ENCODE measurements at regions not wholly inside any gene's neighbourhood (a gene's known extent, or its start where the extent isn't known, plus 50 kb on each side); places are given as distances from the start of the nearest gene placed in this dataset.
"Not testable (repeated sequence)": the region's sequence is repeated elsewhere in the genome, so short reads cannot be mapped to it uniquely, and the experiment has no call there.

DNA sequence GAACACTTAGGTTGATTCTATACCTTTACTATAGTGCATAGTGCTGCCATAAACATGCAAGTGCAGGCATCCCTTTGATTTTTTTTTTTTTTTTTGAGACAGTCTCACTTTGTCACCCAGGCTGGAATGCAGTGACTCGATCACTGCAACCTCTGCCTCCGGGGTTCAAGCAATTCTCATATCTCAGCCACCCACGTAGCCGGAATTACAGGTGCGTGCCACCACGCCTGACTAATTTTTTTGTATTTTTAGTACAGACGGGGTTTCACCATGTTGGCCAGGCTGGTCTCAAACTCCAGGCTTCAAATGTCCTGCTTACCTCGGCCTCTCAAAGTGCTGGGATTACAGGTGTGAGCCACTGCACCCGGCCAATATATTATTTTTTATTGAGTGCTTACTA lies 140.0 kb upstream of the OLIG3 start:
- H3K4me1 Mint-ChIP-seq, H3K36me3 Mint-ChIP-seq, CTCF ChIA-PET, H3K27me3 Mint-ChIP-seq, DNase-seq, H3K27ac Mint-ChIP-seq, H3K9me3 Mint-ChIP-seq, H3K4me3 Mint-ChIP-seq: not testable (repeated sequence)

DNA sequence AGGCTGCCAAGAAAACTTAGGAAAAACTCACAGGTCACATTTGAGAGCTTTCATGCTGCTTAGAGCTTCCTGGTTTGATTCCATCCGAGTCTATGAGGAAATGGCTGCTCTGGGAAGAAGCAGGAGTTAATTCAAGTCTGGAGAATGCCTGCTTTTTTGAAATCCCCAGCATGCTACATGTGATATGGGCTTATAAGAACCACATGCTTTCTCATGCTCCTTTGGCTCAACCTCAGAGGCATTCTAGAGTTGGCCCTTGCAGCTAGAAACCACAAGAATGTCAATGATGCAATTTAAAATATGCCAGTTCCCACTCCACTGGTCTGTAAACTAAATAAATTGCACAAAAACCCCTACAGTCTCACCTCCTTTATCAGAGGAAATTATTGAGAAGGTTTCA lies 142.9 kb upstream of the OLIG3 start:
- H3K27ac Mint-ChIP-seq: no peak overlapping the region
- peaks cover 3% of the 10 kb centered on the region for H3K27me3 Mint-ChIP-seq
- H3K9me3 Mint-ChIP-seq: no peaks in the 10 kb centered on the region
- peaks cover 14% of the 10 kb centered on the region for H3K4me1 Mint-ChIP-seq
- CTCF ChIA-PET: interaction anchor here (0.5 to 0.9 kb wide), 2 partner anchors 248 to 370 kb away, joined by 3 read pairs; no protein-coding TSS in a partner anchor
- DNase-seq: no peak
- H3K4me3 Mint-ChIP-seq: no peak overlapping the region
- H3K36me3 Mint-ChIP-seq: no peaks in the 10 kb centered on the region

DNA sequence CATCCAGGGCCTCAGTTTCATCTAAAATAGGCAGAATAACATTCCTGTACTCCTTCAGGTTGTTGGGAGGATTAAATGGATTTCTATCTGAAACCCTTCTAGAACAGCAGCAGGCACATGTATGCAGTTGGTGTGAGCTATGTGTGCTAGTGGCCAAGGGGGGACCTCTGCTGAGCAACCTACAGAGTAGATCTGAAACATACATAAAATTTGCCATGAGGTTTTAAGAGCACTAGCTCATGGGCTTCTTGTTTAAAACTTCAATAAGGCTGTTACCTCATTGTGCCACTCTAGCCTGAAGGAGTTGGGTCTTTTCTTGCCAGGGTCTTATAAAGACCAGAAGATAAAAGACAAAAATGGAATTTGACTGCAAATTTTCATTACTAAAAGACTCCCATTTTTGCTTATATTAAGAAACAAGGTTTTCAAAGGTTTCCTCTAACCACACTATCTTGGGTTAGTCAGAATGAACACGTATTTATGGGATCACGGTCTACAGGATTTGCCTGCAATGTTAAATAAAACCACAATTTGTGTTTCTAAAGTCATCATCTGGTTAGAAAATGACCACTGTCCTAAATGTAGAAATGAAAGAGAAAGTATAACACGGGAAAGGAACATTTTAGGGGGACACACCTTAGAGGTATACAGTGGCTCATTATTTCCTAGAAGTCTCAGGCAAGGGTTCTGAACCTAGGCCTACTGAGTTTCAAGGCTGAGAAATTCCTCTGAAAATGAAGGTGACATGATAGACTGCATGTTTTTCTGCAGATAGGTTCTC lies 144.9 kb upstream of the OLIG3 start:
- Mint-ChIP-seq H3K27me3 (peaks cover 7% of the 10 kb centered on the region), H3K27ac (no peak overlapping the region), H3K36me3 (no peaks in the 10 kb centered on the region), H3K4me1 (peaks cover 14% of the 10 kb centered on the region), H3K9me3 (no peaks in the 10 kb centered on the region), H3K4me3 (no peak overlapping the region)
- CTCF ChIA-PET: interaction anchor here (1.1 to 1.4 kb wide), 2 partner anchors 9 to 10 kb away, joined by 3 to 4 read pairs; no protein-coding TSS in a partner anchor
- no peak for DNase-seq

DNA sequence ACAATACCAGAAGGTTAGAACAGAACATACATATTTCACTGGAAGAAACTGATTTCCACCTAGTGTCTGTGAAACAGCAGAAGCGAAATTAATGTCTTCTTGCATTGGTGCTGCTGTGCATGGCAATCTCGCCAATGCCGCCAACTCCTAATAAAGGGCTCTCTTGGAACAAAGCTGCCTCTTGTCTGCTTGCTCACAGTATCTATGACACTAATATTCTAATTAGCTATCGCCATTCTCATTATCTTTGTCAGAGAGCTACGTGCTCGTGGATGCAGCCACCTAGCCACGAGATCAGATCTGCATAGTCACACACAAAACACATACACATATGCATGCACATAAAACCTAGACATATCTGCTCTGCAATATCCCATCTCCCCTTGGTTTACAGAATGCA lies 145.9 kb upstream of the OLIG3 start:
- CTCF ChIA-PET: interaction anchor here (0.6 kb wide), 1 partner anchor 347 kb away, joined by 3 read pairs; no protein-coding TSS in a partner anchor
- Mint-ChIP-seq H3K4me1 (peaks cover 14% of the 10 kb centered on the region), H3K9me3 (no peaks in the 10 kb centered on the region)

DNA sequence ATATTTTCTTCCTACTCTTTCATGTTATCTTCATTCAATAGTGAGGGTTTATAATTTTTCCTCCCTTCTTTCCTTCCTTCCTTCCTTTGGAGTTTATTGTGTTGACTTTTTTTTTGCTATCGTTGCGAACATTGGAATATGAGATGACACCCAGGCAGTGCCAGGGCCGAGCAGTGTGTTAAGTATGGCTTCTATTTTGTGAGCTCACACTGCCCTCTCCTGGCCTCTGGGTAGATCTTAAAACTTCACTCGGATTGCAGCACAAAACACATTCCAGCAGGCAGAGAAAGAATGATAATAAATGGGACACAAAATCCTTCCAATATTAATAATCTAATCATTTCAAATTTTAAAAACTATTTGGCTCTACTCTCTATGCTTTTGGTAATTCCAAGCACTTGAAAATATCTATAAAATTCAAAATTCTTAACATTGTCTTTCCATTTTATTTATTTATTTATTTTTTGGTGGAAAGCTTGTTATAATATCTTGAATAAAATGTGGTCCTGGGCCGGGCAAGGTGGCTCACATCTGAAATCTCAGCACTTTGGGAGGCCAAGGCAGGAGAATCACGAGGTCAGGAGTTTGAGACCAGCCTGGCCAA lies 147.4 kb upstream of the OLIG3 start:
- Mint-ChIP-seq H3K9me3 (no peaks in the 10 kb centered on the region), H3K4me3 (no peak overlapping the region), H3K4me1 (peaks cover 14% of the 10 kb centered on the region), H3K27me3 (peaks cover 7% of the 10 kb centered on the region), H3K27ac (no peak overlapping the region), H3K36me3 (no peaks in the 10 kb centered on the region)
- DNase-seq: peak; percentile 79
- CTCF ChIA-PET: interaction anchor here (0.7 to 1.5 kb wide), 6 partner anchors 11 to 364 kb away, joined by 3 to 6 read pairs (median 4); no protein-coding TSS in a partner anchor

More for the DNA sequence above, 145.9 kb upstream of the OLIG3 start:
- Mint-ChIP-seq H3K27ac (no peak overlapping the region), H3K36me3 (no peaks in the 10 kb centered on the region), H3K27me3 (peaks cover 7% of the 10 kb centered on the region), H3K4me3 (no peak overlapping the region)
- DNase-seq: no peak

DNA sequence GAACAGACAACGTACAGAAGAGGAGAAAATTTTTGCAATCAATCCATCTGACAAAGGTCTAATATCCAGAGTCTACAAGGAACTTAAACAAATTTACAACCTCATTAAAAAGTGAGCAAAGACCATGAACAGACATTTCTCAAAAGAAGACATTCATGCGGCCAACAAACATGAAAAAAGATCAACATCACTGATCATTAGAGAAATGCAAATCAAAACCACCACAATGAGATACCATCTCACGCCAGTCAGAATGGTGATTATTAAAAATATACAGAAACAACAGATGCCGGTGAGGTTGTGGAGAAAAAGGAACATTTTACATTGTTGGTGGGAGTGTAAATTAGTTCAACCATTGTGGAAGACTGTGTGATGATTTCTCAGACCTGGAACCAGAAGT lies 149.0 kb upstream of the OLIG3 start:
- not testable (repeated sequence) for H3K4me3 Mint-ChIP-seq, H3K9me3 Mint-ChIP-seq, H3K27ac Mint-ChIP-seq, H3K36me3 Mint-ChIP-seq, DNase-seq
- CTCF ChIA-PET: interaction anchor here (1.1 kb wide), 1 partner anchor 549 kb away, joined by 3 read pairs; no protein-coding TSS in a partner anchor
- H3K27me3 Mint-ChIP-seq: peaks cover 12% of the 10 kb centered on the region
- H3K4me1 Mint-ChIP-seq: peaks cover 14% of the 10 kb centered on the region

DNA sequence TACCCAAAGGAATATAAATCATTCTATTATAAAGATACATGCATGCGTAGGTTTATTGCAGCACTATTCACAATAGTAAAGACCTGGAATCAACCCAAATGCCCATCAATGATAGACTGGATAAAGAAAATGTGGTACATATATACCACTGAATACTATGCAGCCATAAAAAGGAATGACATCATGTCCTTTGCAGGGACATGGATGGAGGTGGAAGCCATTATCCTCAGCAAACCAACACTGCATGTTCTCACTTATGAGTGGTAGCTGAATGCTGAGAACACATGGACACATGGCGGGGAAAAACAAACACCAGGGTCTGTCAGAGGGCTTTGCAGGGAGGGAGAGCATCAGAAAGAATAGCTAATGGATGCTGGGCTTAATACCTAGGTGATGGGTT lies 149.4 kb upstream of the OLIG3 start:
- not testable (repeated sequence) for DNase-seq, H3K36me3 Mint-ChIP-seq, H3K4me3 Mint-ChIP-seq, H3K27ac Mint-ChIP-seq, H3K9me3 Mint-ChIP-seq
- peaks cover 16% of the 10 kb centered on the region for H3K27me3 Mint-ChIP-seq
- H3K4me1 Mint-ChIP-seq: peaks cover 10% of the 10 kb centered on the region
- CTCF ChIA-PET: interaction anchor here (1.1 kb wide), 1 partner anchor 549 kb away, joined by 3 read pairs; no protein-coding TSS in a partner anchor

DNA sequence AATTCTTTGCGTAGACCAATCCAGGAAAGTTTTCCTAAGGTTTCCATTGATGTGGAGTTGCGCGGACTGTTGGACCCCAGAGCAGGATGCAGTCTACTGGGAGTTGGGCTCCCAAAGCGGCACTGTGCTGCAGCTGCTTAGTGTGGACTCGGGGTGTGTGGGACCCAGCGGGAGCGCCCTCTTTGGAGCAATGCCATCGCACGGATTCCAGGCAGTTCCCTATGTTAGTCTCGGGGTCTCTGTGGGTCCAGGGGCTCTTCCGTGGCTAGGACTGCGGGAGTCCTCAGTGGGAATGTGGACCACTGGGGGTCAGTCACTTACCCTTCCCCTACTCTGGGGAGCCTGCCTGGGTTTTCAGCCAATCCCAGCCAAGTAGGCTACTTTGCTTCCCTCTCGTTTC lies 151.7 kb upstream of the OLIG3 start:
- Mint-ChIP-seq H3K9me3 (no peaks in the 10 kb centered on the region), H3K27me3 (peaks cover 16% of the 10 kb centered on the region), H3K36me3 (no peaks in the 10 kb centered on the region), H3K4me1 (no peaks in the 10 kb centered on the region), H3K27ac (no peak overlapping the region), H3K4me3 (no peak overlapping the region)
- CTCF ChIA-PET: no interaction called here
- no peak for DNase-seq

DNA sequence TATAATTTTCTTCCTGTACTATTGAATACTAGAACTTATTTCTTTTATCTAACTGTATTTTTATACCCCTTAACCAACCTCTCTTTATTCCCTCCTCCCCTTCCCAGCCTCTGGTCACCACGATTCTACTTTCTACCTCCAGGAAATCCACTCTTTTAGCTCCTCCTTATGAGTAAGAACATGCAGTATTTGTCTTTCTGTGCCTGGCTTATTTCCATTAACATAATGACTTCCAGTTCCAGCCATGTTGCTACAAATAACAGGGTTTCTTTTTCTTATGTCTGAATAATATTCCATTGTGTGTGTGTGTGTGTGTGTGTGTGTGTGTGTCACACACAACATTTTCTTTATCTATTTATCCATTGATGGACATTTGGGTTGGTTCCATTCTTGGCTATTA lies 152.3 kb upstream of the OLIG3 start:
- Mint-ChIP-seq H3K27ac (peak overlapping the region; percentile 34), H3K36me3 (no peaks in the 10 kb centered on the region), H3K9me3 (no peaks in the 10 kb centered on the region), H3K4me3 (no peak overlapping the region), H3K27me3 (peaks cover 16% of the 10 kb centered on the region), H3K4me1 (no peaks in the 10 kb centered on the region)
- DNase-seq: no peak
- CTCF ChIA-PET: no interaction called here

DNA sequence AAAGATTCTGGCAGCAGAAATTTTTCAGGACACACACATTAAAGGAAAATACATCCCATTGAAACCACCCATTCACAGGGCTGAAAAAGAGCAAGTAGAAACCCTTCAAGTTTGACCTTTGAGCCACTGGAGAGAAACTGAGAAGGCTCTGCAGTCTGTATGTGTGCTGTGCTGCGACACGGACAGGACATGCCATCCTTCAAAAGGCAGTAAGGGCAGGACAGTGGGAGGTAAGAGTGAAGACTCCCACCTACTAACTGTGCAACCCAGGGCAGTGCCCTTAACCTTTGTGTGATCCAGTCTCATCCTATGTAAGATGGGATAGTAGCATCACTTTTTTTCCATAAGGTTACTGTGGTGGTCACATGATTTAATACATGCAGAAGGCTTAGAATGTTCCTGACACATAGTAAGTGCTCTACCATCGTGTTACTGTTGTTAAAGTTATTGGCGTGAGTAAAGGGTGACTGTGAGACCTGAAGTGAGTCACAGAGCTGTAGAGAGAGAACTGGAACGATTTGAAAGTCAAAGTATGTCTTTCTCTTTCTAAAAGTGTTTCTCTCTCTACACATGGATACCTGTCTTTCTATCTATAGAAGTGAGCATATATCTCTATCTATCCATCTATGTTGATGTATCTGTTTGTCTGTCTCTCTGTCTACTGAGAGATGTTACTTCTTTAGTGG lies 153.7 kb upstream of the OLIG3 start:
- Mint-ChIP-seq H3K36me3 (no peaks in the 10 kb centered on the region), H3K4me1 (no peaks in the 10 kb centered on the region), H3K27me3 (peaks cover 17% of the 10 kb centered on the region), H3K4me3 (no peak overlapping the region), H3K9me3 (no peaks in the 10 kb centered on the region), H3K27ac (no peak overlapping the region)
- CTCF ChIA-PET: no interaction called here
- DNase-seq: no peak

DNA sequence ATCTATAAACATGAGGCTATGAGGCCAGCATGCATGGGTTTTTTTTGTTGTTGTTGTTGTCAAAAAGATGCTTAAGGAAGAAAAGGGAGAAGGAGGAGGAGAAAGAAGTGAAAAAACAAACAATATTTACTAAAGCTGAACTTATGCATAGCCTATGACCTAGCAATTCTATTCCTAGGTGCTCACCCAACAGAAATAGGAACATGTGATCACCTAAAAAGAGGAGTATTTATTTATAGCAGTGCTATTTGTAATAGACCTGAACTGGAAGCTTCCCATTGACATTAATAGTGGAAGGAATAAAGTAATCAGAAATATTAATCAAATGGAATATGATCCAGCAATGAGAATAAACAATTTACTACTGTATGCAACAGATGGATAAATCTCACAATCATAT lies 156.5 kb upstream of the OLIG3 start:
- Mint-ChIP-seq H3K27ac (no peak overlapping the region), H3K36me3 (peaks cover 4% of the 10 kb centered on the region), H3K9me3 (peaks cover 10% of the 10 kb centered on the region), H3K27me3 (peaks cover 11% of the 10 kb centered on the region), H3K4me3 (no peak overlapping the region), H3K4me1 (no peaks in the 10 kb centered on the region)
- CTCF ChIA-PET: interaction anchor here (0.6 kb wide), 1 partner anchor 287 kb away, joined by 3 read pairs; no protein-coding TSS in a partner anchor
- DNase-seq: no peak

DNA sequence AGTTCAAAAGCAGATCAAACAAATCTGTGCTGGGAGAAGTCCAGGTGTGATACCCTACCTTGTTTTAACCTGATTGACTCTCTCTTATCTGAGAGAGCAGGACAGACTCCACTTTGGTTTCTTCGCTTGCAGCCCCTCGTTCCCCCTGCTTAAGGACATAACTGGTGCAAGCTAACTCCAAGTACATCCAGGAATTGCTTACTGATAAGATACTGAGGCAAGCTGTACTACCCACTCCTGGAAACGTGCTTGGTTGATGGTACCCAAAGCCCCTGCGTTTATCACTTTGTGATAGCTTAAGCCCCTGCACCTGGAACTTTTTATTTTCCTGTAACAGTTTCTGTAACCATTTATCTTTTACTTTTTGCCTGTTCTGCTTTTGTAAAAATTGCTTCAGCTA lies 157.0 kb upstream of the OLIG3 start:
- Mint-ChIP-seq H3K4me3 (no peak overlapping the region), H3K27ac (no peak overlapping the region), H3K27me3 (peaks cover 11% of the 10 kb centered on the region), H3K36me3 (peaks cover 4% of the 10 kb centered on the region), H3K4me1 (no peaks in the 10 kb centered on the region), H3K9me3 (peaks cover 10% of the 10 kb centered on the region)
- CTCF ChIA-PET: interaction anchor here (0.6 kb wide), 1 partner anchor 287 kb away, joined by 3 read pairs; no protein-coding TSS in a partner anchor
- DNase-seq: no peak

DNA sequence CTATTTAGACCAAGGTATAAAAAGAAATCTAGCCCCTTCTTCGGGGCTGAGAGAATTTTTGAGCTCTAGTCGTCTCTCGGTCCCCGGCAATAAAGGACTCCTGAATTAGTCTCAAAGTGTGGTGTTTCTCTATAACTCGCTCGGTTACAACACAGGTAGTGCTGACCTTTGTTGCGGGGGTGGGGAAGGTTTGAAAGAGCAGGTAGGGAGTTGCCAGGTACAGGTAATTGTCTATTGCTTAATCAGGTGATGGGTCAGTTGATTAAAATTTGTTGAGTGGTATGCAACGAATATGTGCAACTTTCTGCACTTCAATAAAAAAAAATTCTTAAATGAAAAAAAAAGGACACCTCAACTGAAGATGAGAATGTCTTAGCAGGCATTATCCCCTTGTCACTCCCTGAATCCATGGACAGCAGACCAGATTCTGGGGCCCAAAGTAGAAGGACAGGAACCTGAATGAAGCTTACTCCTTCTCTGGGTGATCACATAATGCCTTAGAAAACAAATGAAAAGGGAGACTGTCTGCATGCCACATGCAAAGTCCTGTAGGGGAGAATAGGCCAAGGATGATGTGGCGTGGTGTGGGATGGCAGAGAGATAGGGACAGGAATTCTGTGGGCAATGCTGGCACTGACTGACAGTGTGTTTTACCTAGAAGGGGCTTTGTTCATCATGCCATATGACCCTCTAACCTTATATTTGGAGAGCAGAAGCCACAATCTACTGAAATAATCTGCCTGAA lies 157.6 kb upstream of the OLIG3 start:
- no peak for DNase-seq
- no peak overlapping the region for H3K27ac Mint-ChIP-seq
- peaks cover 12% of the 10 kb centered on the region for H3K9me3 Mint-ChIP-seq
- CTCF ChIA-PET: interaction anchor here (0.6 to 1.2 kb wide), 3 partner anchors 10 to 309 kb away, joined by 3 to 4 read pairs (median 3); no protein-coding TSS in a partner anchor
- peaks cover 7% of the 10 kb centered on the region for H3K36me3 Mint-ChIP-seq
- no peak overlapping the region for H3K4me3 Mint-ChIP-seq
- peaks cover 11% of the 10 kb centered on the region for H3K27me3 Mint-ChIP-seq
- H3K4me1 Mint-ChIP-seq: peaks cover 4% of the 10 kb centered on the region
